NCI-H1930 (cell line): ENCODE measurements at regions not wholly inside any gene's neighbourhood (a gene's known extent, or its start where the extent isn't known, plus 50 kb on each side); places are given as distances from the start of the nearest gene placed in this dataset.
"Not testable (repeated sequence)": the region's sequence is repeated elsewhere in the genome, so short reads cannot be mapped to it uniquely, and the experiment has no call there.

Experiments used
- DNase-seq, 2 experiments: peaks; one replicate each; lab custom pipeline; 2025; lab: John Stamatoyannopoulos, UW

- no peak for DNase-seq
Measured at GRCh38 chr12:46547421-46548354, 175.1 kb upstream of the SLC38A2 start.

DNA sequence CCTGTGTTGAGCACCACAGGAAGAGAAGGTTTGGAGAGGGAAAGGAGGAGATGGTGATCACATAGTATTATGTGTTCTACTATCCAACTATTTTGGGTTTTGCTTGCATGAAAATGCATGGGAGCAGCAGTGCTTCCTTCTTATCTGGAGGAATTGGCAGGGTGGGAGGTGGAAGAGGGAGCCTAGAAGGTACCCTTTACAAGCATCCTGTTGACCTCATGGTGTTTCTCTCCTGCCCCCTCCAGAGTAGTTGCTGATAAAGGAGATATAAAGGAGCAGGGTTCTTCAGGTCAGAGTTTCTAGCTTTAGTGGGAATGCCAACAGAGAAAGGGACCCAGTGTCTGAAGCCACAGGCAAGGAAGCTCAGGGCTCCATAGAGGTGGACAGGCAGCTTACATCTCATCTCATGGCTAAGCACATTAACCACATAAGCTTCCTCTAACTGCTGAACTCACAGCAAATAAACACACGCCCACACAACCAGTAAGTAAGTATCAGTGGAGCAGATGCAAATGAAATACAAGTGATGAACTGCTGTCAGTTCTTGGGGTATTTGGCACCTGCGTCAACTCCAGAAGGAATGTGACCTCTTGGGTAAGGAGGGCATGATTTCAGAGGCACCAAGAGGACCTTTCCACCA, 174.2 kb upstream of the SLC38A2 start:
- DNase-seq, result no peak

DNA sequence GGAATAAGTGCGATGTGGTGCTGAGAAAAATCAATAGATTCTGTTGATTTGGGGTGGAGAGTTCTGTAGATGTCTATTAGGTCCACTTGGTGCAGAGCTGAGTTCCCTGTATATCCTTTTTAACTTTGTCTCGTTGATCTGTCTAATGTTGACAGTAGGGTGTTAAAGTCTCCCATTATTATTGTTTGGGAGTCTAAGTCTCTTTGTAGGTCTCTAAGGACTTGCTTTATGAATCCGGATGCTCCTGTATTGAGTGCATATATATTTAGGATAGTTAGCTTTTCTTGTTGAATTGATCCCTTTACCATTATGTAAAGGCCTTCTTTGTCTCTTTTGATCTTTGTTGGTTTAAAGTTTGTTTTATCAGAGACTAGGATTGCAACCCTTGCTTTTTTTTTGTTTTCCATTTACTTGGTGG, 170.8 kb upstream of the SLC38A2 start:
- not testable (repeated sequence) for DNase-seq

- no peak for DNase-seq
Measured at GRCh38 chr12:46538976-46539375, 166.4 kb upstream of the SLC38A2 start.

GRCh38 chr12:46537387-46537955, 164.9 kb upstream of the SLC38A2 start:
- DNase-seq, result no peak

GRCh38 chr12:46536316-46536715, 163.7 kb upstream of the SLC38A2 start:
- not testable (repeated sequence) for DNase-seq

- DNase-seq, result no peak
Measured at GRCh38 chr12:46535907-46536306, 163.3 kb upstream of the SLC38A2 start.

- DNase-seq, result no peak
Measured at GRCh38 chr12:46535376-46535775, 162.8 kb upstream of the SLC38A2 start.

- no peak for DNase-seq
Measured at GRCh38 chr12:46534327-46534840, 161.8 kb upstream of the SLC38A2 start.

- DNase-seq, result no peak
Measured at GRCh38 chr12:46533723-46534122, 161.2 kb upstream of the SLC38A2 start.

GRCh38 chr12:46531804-46532203, 159.2 kb upstream of the SLC38A2 start:
- no peak for DNase-seq

DNA sequence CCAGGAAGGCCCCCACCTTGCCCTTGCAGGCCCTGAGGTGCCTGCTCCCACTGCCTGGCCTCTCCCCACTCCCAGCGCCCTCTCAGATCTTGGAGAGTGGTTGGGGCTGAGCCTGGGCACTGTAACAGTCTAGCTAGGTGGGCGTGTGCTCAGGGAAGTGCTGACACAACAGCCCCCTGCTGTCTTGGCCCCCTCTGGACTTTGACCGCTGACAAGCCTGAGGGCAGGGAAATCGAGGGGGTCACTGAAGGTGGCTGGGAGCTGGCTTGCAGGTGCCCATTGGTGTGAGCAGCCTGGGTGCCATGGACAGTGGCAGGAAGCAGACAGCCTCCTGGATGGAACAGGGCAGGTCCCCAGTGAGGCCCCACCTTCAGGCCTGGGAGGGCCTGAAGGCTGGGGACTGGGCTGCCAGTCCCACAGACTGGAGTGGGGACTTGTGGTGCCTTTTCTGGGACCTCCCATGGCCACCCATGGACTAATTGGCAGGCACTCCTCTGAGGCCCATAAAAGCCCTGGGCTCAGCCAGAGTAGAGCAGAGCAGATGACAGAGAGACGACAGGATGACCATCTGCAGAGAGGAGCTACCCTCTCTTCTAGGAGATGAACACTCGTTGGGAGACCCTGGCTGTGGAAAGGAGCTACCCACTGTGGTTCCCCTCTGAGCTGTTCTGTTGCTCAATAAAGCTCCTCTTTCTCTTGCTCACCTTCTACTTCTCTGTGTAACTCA, 158.6 kb upstream of the SLC38A2 start:
- DNase-seq, result no peak

- no peak for DNase-seq
Measured at GRCh38 chr12:46530373-46531056, 157.9 kb upstream of the SLC38A2 start.

- DNase-seq, result no peak
Measured at GRCh38 chr12:46526233-46526632, 153.7 kb upstream of the SLC38A2 start.

- no peak for DNase-seq
Measured at GRCh38 chr12:46524778-46525177, 152.2 kb upstream of the SLC38A2 start.

DNA sequence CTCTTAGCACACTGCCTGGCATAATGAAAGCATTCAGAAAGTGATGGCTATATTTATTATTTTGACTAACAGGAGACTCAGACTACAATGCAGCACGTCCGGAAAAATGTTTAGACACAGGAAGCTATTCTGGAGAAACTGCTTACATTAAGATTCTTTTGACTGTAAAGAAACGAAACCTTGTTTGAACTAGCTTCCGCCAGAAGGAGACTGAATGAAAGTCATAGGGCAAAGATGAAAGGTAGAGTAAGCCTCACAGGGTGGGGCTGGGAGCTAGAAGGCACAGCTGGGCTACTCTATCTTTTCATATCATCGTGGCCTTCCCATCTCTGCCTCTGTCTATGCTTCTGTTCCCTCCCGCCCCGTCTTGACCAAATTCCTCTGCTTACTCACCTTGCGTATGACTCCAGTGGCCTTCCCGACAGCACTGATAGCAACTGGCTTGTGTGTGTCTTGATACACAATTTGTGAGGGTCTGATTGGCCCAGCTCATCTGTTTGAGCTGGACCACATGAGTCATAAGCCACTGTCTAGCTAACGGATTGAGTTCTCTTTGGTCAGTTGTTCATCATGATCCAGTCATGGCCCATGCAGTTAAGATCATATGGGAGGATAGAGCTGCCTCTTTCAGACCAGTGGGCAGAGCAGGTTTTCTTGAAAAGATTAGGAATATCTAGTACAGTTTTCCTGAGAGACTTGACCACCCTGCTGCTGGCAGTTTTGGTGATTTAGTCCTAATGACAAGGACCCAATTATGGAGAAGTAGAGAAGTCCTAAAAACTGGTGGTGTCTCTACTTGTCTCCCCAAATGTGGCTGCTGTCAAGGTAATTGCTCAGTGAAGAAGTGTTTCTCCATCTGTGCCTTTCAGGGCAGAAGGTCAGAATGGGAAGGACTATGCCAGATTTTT, 151.5 kb upstream of the SLC38A2 start:
- DNase-seq, result no peak

DNA sequence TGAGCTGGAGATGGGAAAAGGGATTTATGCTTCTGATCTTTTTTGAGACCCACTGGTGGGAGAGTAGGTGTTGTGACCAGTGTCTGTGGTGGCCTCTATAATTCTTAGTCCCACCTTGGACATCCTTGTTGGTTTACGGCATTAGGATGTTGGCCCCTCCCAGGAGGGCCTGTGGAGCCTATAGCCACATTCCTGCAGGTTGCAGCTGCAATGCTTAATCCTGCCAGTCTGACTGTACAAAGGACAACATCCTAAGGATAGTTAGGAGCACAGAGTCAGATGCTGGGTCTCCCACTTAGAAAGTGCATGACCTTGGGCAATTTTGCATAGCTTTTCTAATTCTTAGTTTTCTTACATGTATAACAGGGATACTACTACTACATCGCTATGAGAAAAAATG, 150.9 kb upstream of the SLC38A2 start:
- no peak for DNase-seq

GRCh38 chr12:46522071-46522470, 149.5 kb upstream of the SLC38A2 start:
- no peak for DNase-seq

- DNase-seq, result no peak
Measured at GRCh38 chr12:46521145-46521544, 148.6 kb upstream of the SLC38A2 start.

- DNase-seq, result no peak
Measured at GRCh38 chr12:46519407-46519806, 146.8 kb upstream of the SLC38A2 start.
